GM18505 (cell line): ENCODE measurements at regions not wholly inside any gene's neighbourhood (a gene's known extent, or its start where the extent isn't known, plus 50 kb on each side); places are given as distances from the start of the nearest gene placed in this dataset.

ENCODE experiments used
- ATAC-seq: cut with Tn5 transposase; IDR thresholded peaks from one replicate; pipeline ENCODE4 v1.9.1; 2021; ENCODE audit not compliant: unreplicated experiment
- POLR2A ChIP-seq: IDR thresholded peaks from 4 replicates; pipeline ENCODE4 v1.6.1; 2011; ENCODE audit warnings: borderline replicate concordance; ENCODE audit not compliant: insufficient read depth, insufficient read length; ENCODE audit errors: extremely low read depth

DNA sequence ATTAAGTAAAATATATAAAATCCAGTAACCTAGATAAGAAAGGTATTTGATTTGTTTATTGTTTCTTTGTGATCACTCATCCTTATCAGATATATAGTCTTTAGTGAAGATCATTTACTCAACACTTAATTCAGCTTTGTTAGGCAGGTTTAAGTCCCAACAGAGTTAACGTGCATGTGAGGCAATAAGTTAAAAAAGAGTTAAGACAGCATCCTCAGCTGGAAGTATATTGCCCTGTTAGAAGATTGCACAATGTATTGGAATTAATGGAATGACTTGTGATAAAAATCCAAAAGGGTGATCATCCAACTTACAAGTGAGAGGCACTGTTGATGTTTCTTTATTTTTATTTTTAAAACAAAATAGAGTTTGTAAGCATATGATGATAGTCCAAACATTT, 1162.1 kb downstream of the RAPGEF2 start:
- TF ChIP-seq POLR2A: no peak
- ATAC-seq: no peak

DNA sequence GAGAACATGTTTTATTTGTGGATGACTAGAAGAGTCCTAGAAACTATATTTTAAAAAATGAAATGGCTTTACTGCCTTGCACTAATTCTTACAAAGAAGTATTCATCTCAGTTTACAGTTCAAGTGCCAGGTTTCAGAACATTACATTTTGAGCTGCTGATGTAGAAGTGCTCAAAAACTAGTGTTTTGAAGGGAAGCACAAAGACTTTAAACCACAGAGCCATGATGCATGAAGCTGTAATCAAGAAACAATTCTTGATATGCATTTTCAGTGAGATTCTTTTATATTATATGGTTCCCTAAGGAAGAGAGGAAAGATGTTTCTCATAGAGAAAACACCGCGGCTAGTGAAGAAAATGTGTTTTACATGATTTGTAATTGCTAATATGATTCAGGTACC, 1163.0 kb downstream of the RAPGEF2 start:
- ATAC-seq: no peak

DNA sequence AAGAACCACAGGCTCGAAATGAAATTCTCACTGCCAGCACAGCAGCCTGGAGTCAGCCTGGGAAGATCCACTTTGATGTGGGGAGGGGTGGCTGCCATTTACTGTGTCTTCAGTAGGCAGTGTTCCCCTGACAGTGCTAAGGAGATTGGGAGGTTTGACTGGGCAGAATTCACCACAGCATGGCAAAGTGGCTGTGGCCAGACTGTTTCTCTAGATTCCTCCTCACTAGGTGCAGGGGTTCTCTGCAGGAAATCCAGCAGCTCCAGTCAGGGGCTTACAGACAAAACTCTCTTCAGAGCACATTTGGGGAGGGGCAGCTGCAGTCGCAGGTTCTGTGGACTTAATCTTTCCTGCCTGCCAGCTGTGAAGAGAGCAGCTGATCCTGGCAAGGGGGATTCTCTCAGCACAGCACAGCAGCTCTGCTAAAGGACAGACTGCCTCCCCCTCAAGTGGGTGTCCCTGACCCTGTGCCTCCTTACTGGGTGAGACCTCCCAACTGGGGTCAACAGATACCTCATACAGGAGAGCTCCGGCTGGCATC, 1174.0 kb downstream of the RAPGEF2 start:
- TF ChIP-seq POLR2A: no peak
- no peak for ATAC-seq

More for the DNA sequence above, 1163.0 kb downstream of the RAPGEF2 start:
- no peak for TF ChIP-seq POLR2A

DNA sequence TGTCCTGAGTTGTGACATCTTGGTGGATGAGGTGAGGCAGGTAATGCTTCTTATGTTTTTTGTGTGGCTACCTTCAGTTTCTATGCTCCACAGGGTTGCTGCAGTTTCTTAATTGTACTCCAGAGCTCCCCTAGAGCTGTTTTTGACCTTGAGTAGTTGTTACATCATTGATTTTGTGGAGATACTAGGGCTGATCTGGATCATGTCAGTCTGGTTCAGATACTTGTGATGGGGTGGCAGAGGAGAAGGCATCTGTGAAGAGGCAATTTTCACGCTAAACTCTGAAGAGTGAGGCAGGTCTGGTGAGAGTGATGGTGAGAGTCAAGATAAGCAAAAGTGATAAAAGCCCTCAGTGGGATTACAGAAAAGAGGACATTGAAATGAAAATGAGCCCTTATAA, 1180.2 kb downstream of the RAPGEF2 start:
- ATAC-seq: no peak
- TF ChIP-seq POLR2A: no peak

DNA sequence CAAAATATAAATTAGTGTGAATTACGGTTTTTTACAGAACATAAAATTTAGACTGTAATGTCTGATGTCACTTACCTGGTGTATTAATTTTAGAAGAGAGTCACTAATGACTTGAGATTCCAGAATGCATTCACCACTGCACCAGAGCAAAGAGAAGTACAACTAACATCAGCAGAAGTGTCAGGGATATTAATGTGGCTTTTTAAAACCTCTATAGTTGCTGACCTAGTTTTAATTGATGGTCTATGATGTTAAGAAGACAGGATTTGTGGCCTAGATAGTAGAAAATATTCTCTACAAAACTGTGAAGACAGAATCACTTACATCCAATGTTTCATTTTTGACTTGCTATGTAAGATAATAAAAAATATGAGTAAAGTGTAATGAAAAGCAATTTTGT, 1181.6 kb downstream of the RAPGEF2 start:
- TF ChIP-seq POLR2A: no peak
- no peak for ATAC-seq

DNA sequence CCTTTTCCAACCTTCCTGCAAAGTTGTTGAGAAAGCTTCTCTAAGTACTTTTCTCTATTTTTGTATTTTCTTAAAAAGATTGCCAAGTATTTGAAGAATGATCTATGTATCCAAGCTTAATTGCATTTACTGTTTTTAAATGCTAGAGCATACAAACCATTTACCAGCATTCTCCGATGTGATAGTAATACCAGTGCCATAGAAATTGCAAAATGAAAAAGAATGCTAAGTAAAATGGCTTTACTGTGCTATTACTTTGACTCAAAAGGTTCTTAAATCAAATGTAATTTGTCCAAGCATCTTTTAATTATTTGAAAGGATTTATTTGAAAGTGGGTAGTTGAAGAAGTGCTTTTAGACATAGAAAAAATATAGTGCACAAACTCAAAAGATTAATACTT, 1183.2 kb downstream of the RAPGEF2 start:
- TF ChIP-seq POLR2A: no peak
- ATAC-seq: no peak

DNA sequence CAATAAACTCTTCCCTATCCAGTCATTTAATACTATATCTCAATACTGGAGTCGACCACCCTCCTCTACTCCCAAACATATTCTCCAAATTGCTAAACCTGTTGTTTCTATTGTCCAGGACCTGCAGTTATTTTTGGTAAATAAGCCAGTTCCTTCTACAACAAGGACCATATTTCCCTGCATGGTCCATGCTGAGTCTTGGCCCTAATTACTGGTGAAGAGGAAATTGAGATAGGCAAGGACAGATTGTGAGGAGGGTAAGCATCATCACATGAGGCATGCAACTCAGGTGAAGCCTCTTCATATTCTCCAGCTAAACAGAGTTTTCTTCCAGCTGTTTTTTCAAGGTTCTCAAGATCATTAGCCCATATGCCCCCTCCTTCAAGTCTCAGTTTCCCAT, 1193.6 kb downstream of the RAPGEF2 start:
- TF ChIP-seq POLR2A: no peak
- no peak for ATAC-seq

DNA sequence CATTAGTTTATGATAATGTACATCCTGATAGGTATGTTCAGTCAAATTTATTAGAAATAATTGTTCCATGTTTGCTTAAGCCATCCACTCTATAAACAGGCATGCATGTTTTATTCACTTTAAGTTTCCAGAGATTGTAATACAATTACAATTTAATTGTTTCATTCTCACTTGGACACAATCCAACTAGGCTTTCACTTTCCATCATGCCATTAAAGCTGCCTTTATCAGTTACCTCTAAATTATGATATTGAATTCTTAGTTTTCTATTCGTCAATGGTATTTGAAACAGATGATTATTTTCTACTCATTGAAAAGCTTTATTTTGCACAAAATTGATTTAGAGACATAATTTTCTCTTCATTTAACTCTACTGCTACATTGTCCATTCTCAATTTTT, 1196.3 kb downstream of the RAPGEF2 start:
- TF ChIP-seq POLR2A: no peak
- no peak for ATAC-seq

DNA sequence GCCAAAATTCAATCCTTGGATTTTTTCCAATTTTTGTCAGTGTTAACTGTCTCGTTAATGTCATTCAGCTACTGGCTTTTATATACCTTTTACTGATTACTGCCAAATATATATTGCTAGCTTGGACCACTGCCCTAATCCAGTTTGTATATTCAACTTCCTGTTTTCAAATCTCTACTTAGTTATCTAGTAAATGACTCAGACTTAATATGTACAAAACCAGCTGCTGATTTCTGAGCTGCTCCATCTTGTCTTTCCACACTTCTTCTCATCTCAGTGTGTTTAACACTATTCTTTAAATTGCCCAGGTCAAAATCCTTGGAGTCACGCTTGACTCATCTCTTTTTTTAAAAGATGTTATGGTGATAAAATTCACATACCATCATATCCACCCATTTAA, 1196.7 kb downstream of the RAPGEF2 start:
- ATAC-seq: no peak
- no peak for TF ChIP-seq POLR2A

DNA sequence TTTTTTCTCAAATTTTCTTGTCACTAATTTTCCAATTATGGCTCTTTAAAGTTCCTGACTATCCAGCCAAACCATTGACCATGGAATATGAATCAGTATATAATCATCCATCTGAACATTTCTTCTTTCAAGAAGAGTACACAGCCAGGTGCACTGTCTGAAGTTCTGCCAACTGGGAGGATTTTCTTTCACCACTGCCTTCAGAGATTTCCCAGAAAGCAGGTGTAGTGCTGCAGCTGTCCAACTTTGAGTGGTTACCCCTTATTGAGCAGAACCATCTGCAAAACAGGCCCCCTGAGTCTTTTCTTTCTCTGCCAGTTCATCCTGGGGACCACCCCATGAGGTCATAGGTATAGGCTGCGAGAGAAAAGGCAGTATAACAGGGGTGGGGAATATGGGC, 1213.2 kb downstream of the RAPGEF2 start:
- TF ChIP-seq POLR2A: no peak
- ATAC-seq: no peak

DNA sequence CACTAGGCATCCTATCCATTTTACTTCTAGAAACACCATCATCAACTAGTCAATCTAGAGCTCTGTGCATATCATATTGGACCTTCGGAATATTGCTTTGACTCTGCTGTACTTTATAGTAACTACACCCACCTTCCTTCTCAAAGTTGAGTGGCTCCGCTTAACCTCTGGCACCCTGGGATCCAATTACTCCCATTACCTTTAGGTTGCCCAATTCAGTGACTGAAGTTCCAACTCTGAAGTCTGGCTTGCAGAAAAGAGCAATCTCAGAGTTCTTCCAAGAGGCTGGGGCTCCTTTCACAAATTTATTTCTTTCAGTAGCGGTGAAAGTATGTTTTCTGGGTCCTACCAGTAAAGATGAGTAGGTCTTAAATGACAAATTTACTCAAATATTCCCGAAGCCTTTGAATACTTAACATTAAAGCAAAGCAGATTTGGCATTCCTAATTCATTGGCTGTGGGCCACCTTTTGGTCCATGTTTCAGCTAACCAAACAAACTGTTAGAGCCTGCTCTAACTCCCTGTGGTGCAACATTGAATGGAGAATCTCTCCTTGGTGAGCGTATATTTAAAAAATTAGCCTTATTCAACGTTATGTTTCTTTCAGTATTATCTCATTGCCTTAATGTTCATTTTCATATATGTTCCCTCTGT, 1215.8 kb downstream of the RAPGEF2 start:
- TF ChIP-seq POLR2A: no peak
- ATAC-seq: no peak

DNA sequence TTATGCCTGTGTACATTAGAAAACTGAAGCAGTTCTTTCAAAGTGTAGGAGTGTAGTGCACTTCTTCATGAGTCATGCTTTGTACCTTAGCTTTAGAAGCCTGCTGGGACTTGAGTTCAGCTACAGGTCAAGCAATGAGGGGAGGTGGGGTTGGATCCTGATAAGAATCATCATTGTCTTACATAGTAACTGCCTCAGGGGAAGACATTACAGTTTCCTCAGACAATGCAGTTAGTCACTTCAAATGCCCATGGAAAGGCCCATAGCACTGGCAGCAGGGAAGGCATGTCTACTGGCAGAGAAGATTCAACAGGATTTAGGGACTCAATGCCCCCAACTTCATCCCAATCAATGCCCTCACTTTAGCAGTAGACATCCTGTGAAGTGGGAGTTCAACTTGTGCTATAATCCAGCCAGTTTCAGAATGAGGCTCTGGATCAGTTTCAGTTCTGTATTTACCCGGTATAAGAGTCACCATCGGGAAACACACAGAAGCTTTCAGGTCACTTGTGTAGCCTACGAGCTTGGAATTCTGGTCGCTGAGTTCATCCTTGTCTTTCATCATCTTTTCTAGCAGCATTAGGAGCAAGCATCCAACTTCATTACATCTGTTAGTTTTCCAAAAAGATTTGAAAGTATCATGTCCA, 1216.5 kb downstream of the RAPGEF2 start:
- no peak for ATAC-seq
- TF ChIP-seq POLR2A: no peak

DNA sequence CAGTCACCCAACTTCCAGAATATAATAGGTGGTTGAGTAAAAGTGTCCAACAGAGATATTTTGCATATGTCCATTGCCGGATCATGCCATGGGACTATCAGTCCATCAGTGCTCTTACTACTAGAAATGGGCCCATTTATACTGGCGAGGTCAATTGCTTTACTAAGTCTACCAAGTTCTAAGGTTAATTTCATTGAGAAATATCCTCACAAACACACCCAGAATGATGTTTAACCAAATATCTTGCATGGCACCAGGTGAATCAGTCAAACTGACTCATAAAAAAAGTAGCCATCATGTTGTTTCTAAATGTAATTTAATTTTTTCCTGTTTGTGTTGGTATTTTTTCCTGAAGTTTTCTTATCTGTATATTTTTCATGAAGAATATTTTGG, 1217.0 kb downstream of the RAPGEF2 start:
- TF ChIP-seq POLR2A: no peak
- no peak for ATAC-seq

DNA sequence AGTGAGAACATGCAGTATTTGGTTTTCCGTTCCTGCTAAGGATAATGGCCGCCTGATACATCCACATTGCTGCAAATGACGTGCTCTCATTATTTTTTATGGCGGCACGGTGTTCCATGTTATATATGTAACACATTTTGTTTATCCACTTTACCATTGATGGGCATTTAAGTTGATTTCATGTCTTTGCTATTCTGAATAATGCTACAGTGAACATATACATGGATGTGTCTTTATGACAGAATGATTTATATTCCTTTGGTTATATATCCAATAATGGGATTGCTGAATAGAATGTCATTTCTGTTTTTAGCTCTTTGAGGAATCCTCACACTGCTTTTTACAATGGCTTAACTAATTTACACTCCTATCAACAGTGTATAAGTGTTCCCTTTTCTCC, 1223.2 kb downstream of the RAPGEF2 start:
- no peak for TF ChIP-seq POLR2A
- ATAC-seq: no peak
